ENCODE measurements at regions not wholly inside any gene's neighbourhood (a gene's known extent, or its start where the extent isn't known, plus 50 kb on each side); places are given as distances from the start of the nearest gene placed in this dataset.
A peak's percentile ranks its signal among the peaks of the same experiment; 100 is the strongest.

GRCh38 chr1:29498126-29499103 lies 262.1 kb downstream of the PTPRU start:
- DNase-seq: peak in 11 of 42 donors; percentile 8 to 35 (median 22)

GRCh38 chr1:29497395-29498125 lies 261.2 kb downstream of the PTPRU start:
- intact Hi-C loops (cut with DNase I): no loop called here
- peak in 6 of 42 donors; percentile 3 to 27 (median 11) for DNase-seq

More at GRCh38 chr1:29498126-29499103, 262.1 kb downstream of the PTPRU start:
- intact Hi-C loops (cut with DNase I): no loop called here

- peak in 4 of 42 donors; percentile 2 to 16 (median 8) for DNase-seq
- intact Hi-C loops (cut with DNase I): no loop called here
Observed at GRCh38 chr1:29496701-29497100, 260.4 kb downstream of the PTPRU start.

GRCh38 chr1:29490204-29490934 lies 254.0 kb downstream of the PTPRU start:
- intact Hi-C loops (cut with DNase I): no loop called here

GRCh38 chr1:29489471-29489870 lies 253.1 kb downstream of the PTPRU start:
- intact Hi-C loops (cut with DNase I): no loop called here
- DNase-seq: no peak

More at GRCh38 chr1:29490204-29490934, 254.0 kb downstream of the PTPRU start:
- peak in 1 of 42 donors; percentile 32 for DNase-seq

- peak in 1 of 42 donors; percentile 20 for DNase-seq
- intact Hi-C loops (cut with DNase I): no loop called here
Observed at GRCh38 chr1:29488794-29489311, 252.5 kb downstream of the PTPRU start.

- DNase-seq: peak in 1 of 42 donors; percentile 9
- intact Hi-C loops (cut with DNase I): no loop called here
Observed at GRCh38 chr1:29488086-29488793, 251.9 kb downstream of the PTPRU start.

GRCh38 chr1:29487291-29487690 lies 251.0 kb downstream of the PTPRU start:
- peak in 1 of 42 donors; percentile 8 for DNase-seq

GRCh38 chr1:29485096-29485925 lies 249.0 kb downstream of the PTPRU start:
- intact Hi-C loops (cut with DNase I): no loop called here
- DNase-seq: peak in 1 of 42 donors; percentile 9

More at GRCh38 chr1:29487291-29487690, 251.0 kb downstream of the PTPRU start:
- intact Hi-C loops (cut with DNase I): no loop called here

- DNase-seq: peak in 1 of 42 donors; percentile 17
- intact Hi-C loops (cut with DNase I): no loop called here
Observed at GRCh38 chr1:29482991-29483390, 246.7 kb downstream of the PTPRU start.

- DNase-seq: no peak
- intact Hi-C loops (cut with DNase I): no loop called here
Observed at GRCh38 chr1:29482064-29482463, 245.7 kb downstream of the PTPRU start.

GRCh38 chr1:29481031-29481430 lies 244.7 kb downstream of the PTPRU start:
- DNase-seq: peak in 3 of 42 donors; percentile 5 to 10 (median 9)
- intact Hi-C loops (cut with DNase I): no loop called here

GRCh38 chr1:29478879-29479278 lies 242.6 kb downstream of the PTPRU start:
- DNase-seq: peak in 2 of 42 donors; percentile 8 to 29
- intact Hi-C loops (cut with DNase I): no loop called here

- DNase-seq: peak in 2 of 42 donors; percentile 4 to 22
- intact Hi-C loops (cut with DNase I): no loop called here
Observed at GRCh38 chr1:29478151-29478791, 241.9 kb downstream of the PTPRU start.

- DNase-seq: peak in 3 of 42 donors; percentile 8 to 40 (median 14)
- intact Hi-C loops (cut with DNase I): no loop called here
Observed at GRCh38 chr1:29475326-29475725, 239.0 kb downstream of the PTPRU start.

All from head of caudate nucleus (tissue), 42 donors.